HG02678 (cell line): ENCODE measurements at regions not wholly inside any gene's neighbourhood (a gene's known extent, or its start where the extent isn't known, plus 50 kb on each side); places are given as distances from the start of the nearest gene placed in this dataset.
"Not testable (repeated sequence)": the region's sequence is repeated elsewhere in the genome, so short reads cannot be mapped to it uniquely, and the experiment has no call there.

Experiments
- ATAC-seq: cut with Tn5 transposase; IDR thresholded peaks from one replicate; pipeline ENCODE4 v1.9.1; 2021; ENCODE audit warnings: mild to moderate bottlenecking, moderate library complexity; ENCODE audit not compliant: unreplicated experiment

GRCh38 chr6:58067867-58068548 lies 750.6 kb downstream of the PRIM2 start:
- ATAC-seq, result not testable (repeated sequence)

- no peak for ATAC-seq
Observed at GRCh38 chr6:58073263-58073662, 755.8 kb downstream of the PRIM2 start.

- not testable (repeated sequence) for ATAC-seq
Observed at GRCh38 chr6:58090067-58090466, 772.6 kb downstream of the PRIM2 start.

GRCh38 chr6:58097251-58097650 lies 779.8 kb downstream of the PRIM2 start:
- not testable (repeated sequence) for ATAC-seq

- no peak for ATAC-seq
Observed at GRCh38 chr6:58113960-58114359, 796.5 kb downstream of the PRIM2 start.

- not testable (repeated sequence) for ATAC-seq
Observed at GRCh38 chr6:58117162-58117561, 799.7 kb downstream of the PRIM2 start.

GRCh38 chr6:58121616-58122015 lies 804.2 kb downstream of the PRIM2 start:
- ATAC-seq, result not testable (repeated sequence)

- ATAC-seq, result not testable (repeated sequence)
Observed at GRCh38 chr6:58123770-58124169, 806.3 kb downstream of the PRIM2 start.

GRCh38 chr6:58128549-58128948 lies 811.1 kb downstream of the PRIM2 start:
- not testable (repeated sequence) for ATAC-seq

GRCh38 chr6:58129098-58129497 lies 811.7 kb downstream of the PRIM2 start:
- ATAC-seq, result not testable (repeated sequence)

GRCh38 chr6:58139746-58140145 lies 822.3 kb downstream of the PRIM2 start:
- ATAC-seq, result not testable (repeated sequence)

- not testable (repeated sequence) for ATAC-seq
Observed at GRCh38 chr6:58171025-58171424, 853.6 kb downstream of the PRIM2 start.

GRCh38 chr6:58181557-58182065 lies 864.2 kb downstream of the PRIM2 start:
- ATAC-seq, result peak; percentile 46

GRCh38 chr6:58185300-58185699 lies 867.9 kb downstream of the PRIM2 start:
- ATAC-seq, result not testable (repeated sequence)

- ATAC-seq, result not testable (repeated sequence)
Observed at GRCh38 chr6:58193209-58193608, 875.8 kb downstream of the PRIM2 start.

- ATAC-seq, result no peak
Observed at GRCh38 chr6:58198301-58198700, 880.9 kb downstream of the PRIM2 start.

GRCh38 chr6:58237124-58237523 lies 919.7 kb downstream of the PRIM2 start:
- not testable (repeated sequence) for ATAC-seq

GRCh38 chr6:58238421-58238820 lies 921.0 kb downstream of the PRIM2 start:
- ATAC-seq, result not testable (repeated sequence)

GRCh38 chr6:58257625-58258024 lies 940.2 kb downstream of the PRIM2 start:
- ATAC-seq, result not testable (repeated sequence)

GRCh38 chr6:58290177-58290576 lies 972.7 kb downstream of the PRIM2 start:
- no peak for ATAC-seq

- not testable (repeated sequence) for ATAC-seq
Observed at GRCh38 chr6:58291319-58291718, 973.9 kb downstream of the PRIM2 start.

- ATAC-seq, result not testable (repeated sequence)
Observed at GRCh38 chr6:58307901-58308300, 990.5 kb downstream of the PRIM2 start.

- not testable (repeated sequence) for ATAC-seq
Observed at GRCh38 chr6:58332108-58332507, 1014.7 kb downstream of the PRIM2 start.
